Sigmoid colon (tissue), 6 donors: ENCODE measurements at regions not wholly inside any gene's neighbourhood (a gene's known extent, or its start where the extent isn't known, plus 50 kb on each side); places are given as distances from the start of the nearest gene placed in this dataset.

Source experiments
- DNase-seq: peaks from one replicate; pipeline ENCODE4 v3.0.0-alpha.2; 2019
- H3K27ac ChIP-seq, 4 donors: fragments of 200-600 bp; sonication (generic); one replicate each; pipeline ENCODE4 v1.5.1; 2016 to 2019; ENCODE audit warnings: mild to moderate bottlenecking in 1 of 4
- H3K27me3 ChIP-seq, 3 donors: fragments of 200-600 bp; sonication (generic); one replicate each; pipeline ENCODE4 v1.5.1; 2019; ENCODE audit warnings: mild to moderate bottlenecking in 1 of 3
- H3K36me3 ChIP-seq, 4 donors: fragments of 200-600 bp; sonication (generic); one replicate each; pipeline ENCODE4 v1.5.1; 2016 to 2019
- H3K4me1 ChIP-seq, 4 donors: fragments of 200-600 bp; sonication (generic); one replicate each; pipeline ENCODE4 v1.5.1; 2017 to 2019
- H3K4me3 ChIP-seq, 4 donors: fragments of 200-600 bp; sonication (generic); one replicate each; pipeline ENCODE4 v1.5.1; 2017 to 2019; ENCODE audit warnings: mild to moderate bottlenecking in 2 of 4, moderate library complexity in 1 of 4
- H3K9me3 ChIP-seq, 4 donors: fragments of 200-600 bp in 3 of 4; sonication (generic) in 3 of 4; one replicate each; pipeline versions ENCODE4 v1.5.1 to v1.6.1; 2013 to 2019
- EP300 ChIP-seq, 4 donors: sonication (generic); formaldehyde crosslinking; IDR thresholded peaks; one replicate each; pipeline ENCODE4 v1.6.1; 2017; ENCODE audit warnings: antibody characterized with exemption in 4 of 4
- POLR2A ChIP-seq, 2 donors: fragments of 450-650 bp; IDR thresholded peaks; one replicate each; pipeline ENCODE4 v1.6.1; 2016; ENCODE audit warnings: antibody characterized with exemption in 2 of 2, mild to moderate bottlenecking in 2 of 2, moderate library complexity in 2 of 2
- POLR2AphosphoS5 ChIP-seq, 4 donors: sonication (generic); formaldehyde crosslinking; IDR thresholded peaks; one replicate each; pipeline ENCODE4 v1.6.1; 2017; ENCODE audit warnings: antibody characterized with exemption in 4 of 4
- WGBS, 2 donors: extraction: QIAGEN DNeasy Blood & Tissue Kit; methylation state at CpG; one replicate each; pipeline ENCODE4 v1.1.7; 2013; 5-methylcytosine and 5-hydroxymethylcytosine counted together
- intact Hi-C: fragments of 100-400 bp; cut with DNase I; formaldehyde crosslinking; loops from one replicate; pipeline ENCODE4 v1.15.1; 2023
- TF ChIP-seq, protein P1 (sequence below), 4 experiments: fragments of 450-650 bp in 3 of 4; fragments of 200-600 bp in 1 of 4; IDR thresholded peaks; one replicate each; pipeline ENCODE4 v1.5.1; 2016 to 2019; ENCODE audit warnings: antibody characterized with exemption in 4 of 4, mild to moderate bottlenecking in 3 of 4, moderate library complexity in 2 of 4
- donor health status: healthy with polysubstance abuse.
- donor health status: healthy.

- Histone ChIP-seq H3K4me3 (no peak overlapping the region), H3K4me1 (no peaks in the 10 kb centered on the region), H3K36me3 (no peaks in the 10 kb centered on the region), H3K27me3 (no peaks in the 10 kb centered on the region), H3K27ac (no peak overlapping the region), H3K9me3 (no peaks in the 10 kb centered on the region)
- no peak for DNase-seq
- intact Hi-C loops, result no loop called here
- WGBS, 2 donors, result 58 to 62% methylated on average over 3 of the region's 3 CpGs
- no peak for TF ChIP-seq POLR2AphosphoS5 (IDR thresholded peaks at IDR 0.05)
- TF ChIP-seq, protein P1, sequence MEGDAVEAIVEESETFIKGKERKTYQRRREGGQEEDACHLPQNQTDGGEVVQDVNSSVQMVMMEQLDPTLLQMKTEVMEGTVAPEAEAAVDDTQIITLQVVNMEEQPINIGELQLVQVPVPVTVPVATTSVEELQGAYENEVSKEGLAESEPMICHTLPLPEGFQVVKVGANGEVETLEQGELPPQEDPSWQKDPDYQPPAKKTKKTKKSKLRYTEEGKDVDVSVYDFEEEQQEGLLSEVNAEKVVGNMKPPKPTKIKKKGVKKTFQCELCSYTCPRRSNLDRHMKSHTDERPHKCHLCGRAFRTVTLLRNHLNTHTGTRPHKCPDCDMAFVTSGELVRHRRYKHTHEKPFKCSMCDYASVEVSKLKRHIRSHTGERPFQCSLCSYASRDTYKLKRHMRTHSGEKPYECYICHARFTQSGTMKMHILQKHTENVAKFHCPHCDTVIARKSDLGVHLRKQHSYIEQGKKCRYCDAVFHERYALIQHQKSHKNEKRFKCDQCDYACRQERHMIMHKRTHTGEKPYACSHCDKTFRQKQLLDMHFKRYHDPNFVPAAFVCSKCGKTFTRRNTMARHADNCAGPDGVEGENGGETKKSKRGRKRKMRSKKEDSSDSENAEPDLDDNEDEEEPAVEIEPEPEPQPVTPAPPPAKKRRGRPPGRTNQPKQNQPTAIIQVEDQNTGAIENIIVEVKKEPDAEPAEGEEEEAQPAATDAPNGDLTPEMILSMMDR (IDR thresholded peaks at IDR 0.05), result peak in 3 of 4 experiments; percentile 26 to 63 (median 59)
These were observed 527.2 kb downstream of the FLRT2 start for GRCh38 chr14:86057018-86057667.

DNA sequence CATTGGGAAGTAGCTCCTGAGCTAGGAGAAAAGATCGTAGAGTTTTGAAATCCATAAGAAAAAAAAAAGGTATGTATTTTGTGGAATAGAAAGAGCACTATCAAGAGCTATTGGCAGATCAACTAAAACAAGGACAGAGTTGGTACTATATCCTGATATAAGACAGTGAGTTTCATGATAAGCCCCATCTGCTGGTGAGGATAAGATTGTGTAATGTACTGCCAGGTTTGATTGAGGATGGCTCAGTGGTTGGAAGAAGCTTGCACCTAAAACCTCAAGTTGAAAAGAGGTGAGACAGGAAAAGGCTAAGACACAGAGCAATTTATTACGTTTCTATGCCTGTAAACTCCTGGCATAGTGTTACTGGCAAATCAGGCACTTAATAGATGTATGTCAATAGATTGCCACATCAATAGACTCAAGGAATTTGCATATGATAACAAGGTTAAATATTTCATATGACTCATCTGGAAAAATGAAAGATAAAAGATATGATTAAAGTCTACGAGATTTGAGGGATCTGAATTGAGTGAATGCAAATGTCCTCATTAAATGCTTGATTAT, 525.6 kb downstream of the FLRT2 start:
- DNase-seq, result no peak
- Histone ChIP-seq H3K4me3 (no peak overlapping the region), H3K36me3 (no peaks in the 10 kb centered on the region), H3K27me3 (no peaks in the 10 kb centered on the region), H3K9me3 (no peaks in the 10 kb centered on the region), H3K4me1 (no peaks in the 10 kb centered on the region), H3K27ac (no peak overlapping the region)
- no peak for TF ChIP-seq EP300 (IDR thresholded peaks at IDR 0.05)
- TF ChIP-seq, protein P1 (IDR thresholded peaks at IDR 0.05), result no peak
- no peak for TF ChIP-seq POLR2A (IDR thresholded peaks at IDR 0.05)
- no peak for TF ChIP-seq POLR2AphosphoS5 (IDR thresholded peaks at IDR 0.05)
- whole genome bisulfite sequencing, 2 donors, result 49 to 65% methylated on average over 3 of the region's 3 CpGs
- intact Hi-C loops, result no loop called here

- H3K27ac ChIP-seq, result no peak overlapping the region
- no peaks in the 10 kb centered on the region for H3K27me3 ChIP-seq
- intact Hi-C loops, result no loop called here
- no peak overlapping the region for H3K4me3 ChIP-seq
- H3K9me3 ChIP-seq, result no peaks in the 10 kb centered on the region
- H3K4me1 ChIP-seq, result no peaks in the 10 kb centered on the region
- no peaks in the 10 kb centered on the region for H3K36me3 ChIP-seq
- DNase-seq, result no peak
- TF ChIP-seq, protein P1 (IDR thresholded peaks at IDR 0.05), result no peak
- TF ChIP-seq EP300 (IDR thresholded peaks at IDR 0.05) (no peak), POLR2A (IDR thresholded peaks at IDR 0.05) (no peak), POLR2AphosphoS5 (IDR thresholded peaks at IDR 0.05) (no peak)
- WGBS, 2 donors, result 43 to 64% methylated on average over 1 of the region's 1 CpG
These were observed 522.9 kb downstream of the FLRT2 start for GRCh38 chr14:86052868-86053267.

- DNase-seq, result no peak
- 84 to 90% methylated on average over 5 of the region's 5 CpGs for WGBS, 2 donors
- Histone ChIP-seq H3K27me3 (no peaks in the 10 kb centered on the region), H3K4me1 (no peaks in the 10 kb centered on the region), H3K36me3 (no peaks in the 10 kb centered on the region), H3K27ac (no peak overlapping the region), H3K4me3 (no peak overlapping the region), H3K9me3 (peaks cover 0 to 6% (median 0%) of the 10 kb centered on the region in 4 donors)
- TF ChIP-seq EP300 (IDR thresholded peaks at IDR 0.05) (no peak), POLR2A (IDR thresholded peaks at IDR 0.05) (no peak), POLR2AphosphoS5 (IDR thresholded peaks at IDR 0.05) (no peak)
- TF ChIP-seq, protein P1 (IDR thresholded peaks at IDR 0.05), result no peak
- intact Hi-C loops, result no loop called here
These were observed 520.8 kb downstream of the FLRT2 start for GRCh38 chr14:86050757-86051156.
